Loucy (cell line): ENCODE measurements at regions not wholly inside any gene's neighbourhood (a gene's known extent, or its start where the extent isn't known, plus 50 kb on each side); places are given as distances from the start of the nearest gene placed in this dataset.

Source experiments
- H2AFZ ChIP-seq: fragments of 200-600 bp; sonication (generic); 2 replicates; pipeline ENCODE4 v1.6.0; 2016; ENCODE audit warnings: antibody characterized with exemption, mild to moderate bottlenecking, low read length, moderate library complexity
- H3F3A ChIP-seq: fragments of 200-600 bp; 2 replicates; pipeline ENCODE4 v1.6.0; 2016; ENCODE audit warnings: antibody characterized with exemption, low read depth, mild to moderate bottlenecking
- H3K27me3 ChIP-seq: fragments of 200-600 bp; sonication (generic); 2 replicates; pipeline ENCODE4 v1.6.1; 2014; ENCODE audit warnings: low read length, mild to moderate bottlenecking; ENCODE audit not compliant: insufficient read depth, poor library complexity, severe bottlenecking
- H3K36me3 ChIP-seq: fragments of 200-600 bp; sonication (generic); 2 replicates; pipeline ENCODE4 v1.6.1; 2016; ENCODE audit warnings: low read length; ENCODE audit not compliant: insufficient read depth
- H3K4me1 ChIP-seq: fragments of 200-600 bp; sonication (generic); 2 replicates; pipeline ENCODE4 v1.5.1; 2014; ENCODE audit warnings: low read length, mild to moderate bottlenecking; ENCODE audit not compliant: insufficient read depth, poor library complexity, severe bottlenecking
- H3K4me2 ChIP-seq: fragments of 200-600 bp; sonication (generic); 2 replicates; pipeline ENCODE4 v1.6.0; 2014; ENCODE audit warnings: antibody characterized with exemption, low read length, low read depth, mild to moderate bottlenecking; ENCODE audit not compliant: poor library complexity, severe bottlenecking
- H3K4me3 ChIP-seq: fragments of 200-600 bp; sonication (generic); 2 replicates; pipeline ENCODE4 v1.5.1; 2014; ENCODE audit warnings: low read length, mild to moderate bottlenecking, mixed read lengths; ENCODE audit not compliant: poor library complexity, severe bottlenecking
- H3K79me2 ChIP-seq: fragments of 200-600 bp; sonication (generic); 2 replicates; pipeline ENCODE4 v1.6.1; 2014; ENCODE audit warnings: low read length; ENCODE audit not compliant: insufficient read depth
- H3K9ac ChIP-seq: fragments of 200-600 bp; sonication (generic); 2 replicates; pipeline ENCODE4 v1.6.0; 2014; ENCODE audit warnings: mild to moderate bottlenecking, low read depth, low read length, moderate library complexity; ENCODE audit not compliant: poor library complexity, severe bottlenecking
- H3K9me2 ChIP-seq: fragments of 200-600 bp; sonication (generic); replicated peaks from 2 replicates; pipeline ENCODE4 v1.6.1; 2016; ENCODE audit warnings: low read depth, low read length, mixed read lengths
- H3K9me3 ChIP-seq: fragments of 200-600 bp; sonication (generic); 2 replicates; pipeline ENCODE4 v1.6.1; 2014; ENCODE audit warnings: mild to moderate bottlenecking, antibody characterized with exemption, low read length, low read depth; ENCODE audit not compliant: insufficient read depth
- H4K20me1 ChIP-seq: fragments of 200-600 bp; sonication (generic); 2 replicates; pipeline ENCODE4 v1.6.0; 2014; ENCODE audit warnings: antibody characterized with exemption, low read length, mild to moderate bottlenecking; ENCODE audit not compliant: insufficient read depth, poor library complexity, severe bottlenecking
- EZH2phosphoT487 ChIP-seq: fragments of 200-600 bp; IDR thresholded peaks from 2 replicates; pipeline ENCODE4 v1.6.1; 2018; ENCODE audit warnings: antibody characterized with exemption, mild to moderate bottlenecking, moderate library complexity, borderline replicate concordance
- TF ChIP-seq, protein P1 (sequence below): fragments of 200-600 bp; sonication (generic); conservative IDR thresholded peaks from 2 replicates; pipeline ENCODE4 v1.5.1; 2014; ENCODE audit warnings: mild to moderate bottlenecking, antibody characterized with exemption, low read length

DNA sequence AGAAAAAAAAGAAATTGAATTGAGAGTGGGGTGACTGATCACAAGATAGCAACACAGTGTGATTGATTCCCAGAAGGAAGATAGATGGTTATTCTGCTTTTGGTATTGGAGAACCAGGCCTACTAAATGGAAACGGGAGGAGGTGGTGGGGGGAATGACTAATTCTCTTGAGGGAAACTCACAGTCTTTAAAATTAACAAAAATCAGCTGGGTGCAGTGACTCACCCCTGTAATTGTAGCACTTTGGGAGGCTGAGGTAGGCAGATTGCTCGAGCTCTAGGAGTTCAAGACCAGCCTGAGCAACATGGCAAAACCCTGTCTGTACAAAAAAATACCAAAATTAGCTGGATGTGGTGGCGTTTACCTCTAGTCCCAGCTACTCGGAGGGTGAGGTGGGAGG, 134.6 kb upstream of the PDE4B start:
- no peaks in the 10 kb centered on the region for H4K20me1 ChIP-seq

DNA sequence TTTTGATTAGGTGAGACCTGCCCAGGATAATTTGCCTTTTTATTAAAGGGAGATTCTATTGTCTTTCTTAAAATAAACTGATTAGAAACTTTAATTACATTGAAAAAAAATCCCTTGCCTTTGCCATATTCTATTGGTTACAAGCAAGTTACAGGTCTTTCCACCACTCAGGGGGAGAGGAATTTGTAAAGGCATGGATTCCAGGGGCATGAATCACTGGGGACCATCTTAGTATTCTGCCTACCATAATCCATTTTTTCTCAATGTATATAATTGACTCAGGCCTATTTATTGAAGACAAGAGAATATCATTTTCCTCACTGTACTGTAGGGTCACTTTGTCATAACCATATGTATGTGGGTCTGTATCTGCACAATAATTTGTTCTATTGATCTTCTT, 124.3 kb upstream of the PDE4B start:
- Histone ChIP-seq H3K4me1 (no peaks in the 10 kb centered on the region), H4K20me1 (no peaks in the 10 kb centered on the region), H3K4me2 (no peak overlapping the region), H3K36me3 (no peaks in the 10 kb centered on the region), H3K9me2 (no peaks in the 10 kb centered on the region), H3F3A (no peaks in the 10 kb centered on the region), H3K27me3 (no peaks in the 10 kb centered on the region), H3K9ac (no peak overlapping the region), H2AFZ (no peak overlapping the region), H3K79me2 (no peaks in the 10 kb centered on the region), H3K4me3 (no peak overlapping the region), H3K9me3 (peaks cover 11% of the 10 kb centered on the region; the same call in 1 of the 2 replicates)
- no peak for TF ChIP-seq EZH2phosphoT487
- TF ChIP-seq, protein P1, sequence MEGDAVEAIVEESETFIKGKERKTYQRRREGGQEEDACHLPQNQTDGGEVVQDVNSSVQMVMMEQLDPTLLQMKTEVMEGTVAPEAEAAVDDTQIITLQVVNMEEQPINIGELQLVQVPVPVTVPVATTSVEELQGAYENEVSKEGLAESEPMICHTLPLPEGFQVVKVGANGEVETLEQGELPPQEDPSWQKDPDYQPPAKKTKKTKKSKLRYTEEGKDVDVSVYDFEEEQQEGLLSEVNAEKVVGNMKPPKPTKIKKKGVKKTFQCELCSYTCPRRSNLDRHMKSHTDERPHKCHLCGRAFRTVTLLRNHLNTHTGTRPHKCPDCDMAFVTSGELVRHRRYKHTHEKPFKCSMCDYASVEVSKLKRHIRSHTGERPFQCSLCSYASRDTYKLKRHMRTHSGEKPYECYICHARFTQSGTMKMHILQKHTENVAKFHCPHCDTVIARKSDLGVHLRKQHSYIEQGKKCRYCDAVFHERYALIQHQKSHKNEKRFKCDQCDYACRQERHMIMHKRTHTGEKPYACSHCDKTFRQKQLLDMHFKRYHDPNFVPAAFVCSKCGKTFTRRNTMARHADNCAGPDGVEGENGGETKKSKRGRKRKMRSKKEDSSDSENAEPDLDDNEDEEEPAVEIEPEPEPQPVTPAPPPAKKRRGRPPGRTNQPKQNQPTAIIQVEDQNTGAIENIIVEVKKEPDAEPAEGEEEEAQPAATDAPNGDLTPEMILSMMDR: no peak

More for the DNA sequence above, 134.6 kb upstream of the PDE4B start:
- no peaks in the 10 kb centered on the region for H3K36me3 ChIP-seq
- no peak overlapping the region for H3K9ac ChIP-seq
- no peak overlapping the region for H3K4me3 ChIP-seq
- H2AFZ ChIP-seq: no peak overlapping the region
- H3K79me2 ChIP-seq: no peaks in the 10 kb centered on the region
- no peak overlapping the region for H3K4me2 ChIP-seq
- no peaks in the 10 kb centered on the region for H3F3A ChIP-seq
- no peak for TF ChIP-seq EZH2phosphoT487
- TF ChIP-seq, protein P1: no peak
- H3K4me1 ChIP-seq: peaks cover 3% of the 10 kb centered on the region
- H3K9me3 ChIP-seq: no peaks in the 10 kb centered on the region
- H3K27me3 ChIP-seq: no peaks in the 10 kb centered on the region
- no peaks in the 10 kb centered on the region for H3K9me2 ChIP-seq

DNA sequence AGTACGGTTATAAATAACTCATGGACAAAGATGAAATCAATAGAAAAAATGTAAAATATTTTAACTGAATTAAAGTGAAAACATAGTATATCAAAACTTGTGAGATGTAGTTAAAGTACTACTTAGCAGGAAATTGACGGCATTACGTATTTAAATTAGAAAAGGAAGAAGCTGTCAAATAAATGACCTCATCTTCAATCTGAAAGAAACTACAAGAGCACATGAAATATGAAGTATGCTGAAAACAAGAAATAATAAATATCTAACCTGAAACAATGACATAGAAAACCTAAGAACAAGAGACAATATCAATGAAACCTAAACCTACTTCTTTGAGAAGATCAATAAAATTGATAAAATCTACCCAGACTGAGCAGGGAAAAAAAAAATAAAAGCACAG, 122.2 kb upstream of the PDE4B start:
- Histone ChIP-seq H2AFZ (no peak overlapping the region), H3K4me3 (no peak overlapping the region), H3K4me1 (no peaks in the 10 kb centered on the region), H4K20me1 (no peaks in the 10 kb centered on the region), H3K9me3 (peaks cover 9% of the 10 kb centered on the region; the same call in 1 of the 2 replicates), H3K79me2 (no peaks in the 10 kb centered on the region), H3F3A (no peaks in the 10 kb centered on the region), H3K36me3 (no peaks in the 10 kb centered on the region), H3K27me3 (no peaks in the 10 kb centered on the region), H3K9me2 (no peaks in the 10 kb centered on the region), H3K4me2 (no peak overlapping the region), H3K9ac (no peak overlapping the region)
- TF ChIP-seq, protein P1: no peak
- no peak for TF ChIP-seq EZH2phosphoT487
